Skeletal muscle tissue (tissue), 3 donors: ENCODE measurements at regions not wholly inside any gene's neighbourhood (a gene's known extent, or its start where the extent isn't known, plus 50 kb on each side); places are given as distances from the start of the nearest gene placed in this dataset.
A peak's percentile ranks its signal among the peaks of the same experiment; 100 is the strongest.
"Not testable (repeated sequence)": the region's sequence is repeated elsewhere in the genome, so short reads cannot be mapped to it uniquely, and the experiment has no call there.

Source experiments
- H3K27ac ChIP-seq: one replicate; pipeline ENCODE4 v1.7.0; 2013; ENCODE audit warnings: mild to moderate bottlenecking, low read depth, low read length, inconsistent platforms
- H3K27me3 ChIP-seq, 3 donors: one replicate each; pipeline ENCODE4 v1.7.0; 2013; ENCODE audit warnings: low read length in 3 of 3; ENCODE audit not compliant: control insufficient read depth in 3 of 3, insufficient read depth in 3 of 3
- H3K36me3 ChIP-seq, 3 donors: one replicate each; pipeline ENCODE4 v1.7.0; 2013; ENCODE audit warnings: low read length in 3 of 3; ENCODE audit not compliant: control insufficient read depth in 3 of 3, insufficient read depth in 3 of 3
- H3K4me1 ChIP-seq, 3 donors: one replicate each; pipeline ENCODE4 v1.7.0; 2013; ENCODE audit warnings: low read length in 3 of 3, mild to moderate bottlenecking in 3 of 3; ENCODE audit not compliant: control insufficient read depth in 3 of 3, insufficient read depth in 3 of 3
- H3K4me3 ChIP-seq, 3 donors: one replicate each; pipeline ENCODE4 v1.7.0; 2013; ENCODE audit warnings: low read length in 3 of 3
- H3K9ac ChIP-seq, 3 donors: one replicate each; pipeline ENCODE4 v1.7.0; 2013; ENCODE audit warnings: low read length in 3 of 3, mild to moderate bottlenecking in 3 of 3, moderate library complexity in 2 of 3, low read depth in 1 of 3
- H3K9me3 ChIP-seq, 3 donors: one replicate each; pipeline ENCODE4 v1.7.0; 2013; ENCODE audit warnings: low read length in 3 of 3; ENCODE audit not compliant: control insufficient read depth in 3 of 3
- donor health status: Osteomylitis.

GRCh38 chr19:23597661-23598060 is 89.4 kb downstream of the ZNF675 start:
- Histone ChIP-seq H3K4me3 (no peak overlapping the region), H3K36me3 (no peaks in the 10 kb centered on the region), H3K4me1 (no peaks in the 10 kb centered on the region), H3K27me3 (no peaks in the 10 kb centered on the region), H3K9me3 (peaks cover under 1 to 5% (median 2%) of the 10 kb centered on the region in 3 donors), H3K9ac (no peak overlapping the region), H3K27ac (no peak overlapping the region)

DNA sequence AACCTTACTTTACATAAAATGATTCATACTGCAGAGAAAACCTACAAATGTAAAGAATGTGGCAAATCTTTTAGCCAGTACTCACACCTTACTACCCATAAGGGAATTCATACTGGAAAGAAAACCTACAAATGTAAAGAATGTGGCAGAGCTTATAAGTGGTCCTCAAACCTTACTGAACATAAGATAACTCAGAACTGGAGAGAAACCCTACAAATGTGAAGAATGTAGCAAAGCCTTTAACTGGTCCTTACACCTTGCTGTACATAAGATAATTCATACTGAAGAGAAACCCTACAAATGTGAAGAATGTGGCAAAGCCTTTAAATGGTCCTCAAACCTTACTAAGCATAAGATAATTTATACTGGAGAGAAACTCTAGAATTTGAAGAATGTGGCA is 90.1 kb downstream of the ZNF675 start:
- H3K4me3 ChIP-seq: no peak overlapping the region
- H3K36me3 ChIP-seq: no peaks in the 10 kb centered on the region
- no peaks in the 10 kb centered on the region for H3K27me3 ChIP-seq
- no peaks in the 10 kb centered on the region for H3K4me1 ChIP-seq
- peaks cover 2 to 5% (median 2%) of the 10 kb centered on the region in 3 donors for H3K9me3 ChIP-seq
- no peak overlapping the region for H3K9ac ChIP-seq
- H3K27ac ChIP-seq: no peak overlapping the region

- H3K36me3 ChIP-seq, H3K27ac ChIP-seq, H3K9ac ChIP-seq, H3K4me3 ChIP-seq, H3K9me3 ChIP-seq, H3K27me3 ChIP-seq, H3K4me1 ChIP-seq: not testable (repeated sequence)
Measured at GRCh38 chr19:23594311-23594710, 92.7 kb downstream of the ZNF675 start.

DNA sequence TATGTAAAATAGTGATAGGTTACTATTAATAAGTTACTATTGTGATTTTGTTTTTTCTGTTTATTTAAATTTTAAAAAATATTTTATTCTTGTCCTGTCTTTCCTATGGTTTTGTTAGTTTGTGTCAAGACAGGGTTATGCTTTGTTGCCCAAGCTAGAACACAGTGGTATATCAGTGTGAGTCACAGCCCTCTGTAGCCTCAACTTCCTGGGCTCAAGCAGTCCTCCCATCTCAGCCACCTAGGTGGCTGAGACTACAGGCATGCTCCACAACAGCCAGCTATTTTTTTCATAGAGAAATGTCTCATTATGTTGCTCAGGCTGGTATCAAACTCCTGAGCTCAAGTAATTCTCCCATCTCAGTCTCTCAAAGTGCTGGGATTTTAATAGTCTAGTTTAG is 99.5 kb downstream of the ZNF675 start:
- no peak overlapping the region for H3K27ac ChIP-seq
- no peak overlapping the region for H3K9ac ChIP-seq
- no peaks in the 10 kb centered on the region for H3K4me1 ChIP-seq
- no peak overlapping the region for H3K4me3 ChIP-seq
- H3K36me3 ChIP-seq: no peaks in the 10 kb centered on the region
- H3K9me3 ChIP-seq: peaks cover under 1 to 5% (median 2%) of the 10 kb centered on the region in 3 donors
- no peaks in the 10 kb centered on the region for H3K27me3 ChIP-seq

- Histone ChIP-seq H3K27ac (no peak overlapping the region), H3K27me3 (no peaks in the 10 kb centered on the region), H3K9ac (no peak overlapping the region), H3K4me1 (no peaks in the 10 kb centered on the region), H3K36me3 (no peaks in the 10 kb centered on the region), H3K9me3 (peaks cover 0 to 6% (median 5%) of the 10 kb centered on the region in 3 donors), H3K4me3 (no peak overlapping the region)
Measured at GRCh38 chr19:23577501-23577900, 109.5 kb downstream of the ZNF675 start.

DNA sequence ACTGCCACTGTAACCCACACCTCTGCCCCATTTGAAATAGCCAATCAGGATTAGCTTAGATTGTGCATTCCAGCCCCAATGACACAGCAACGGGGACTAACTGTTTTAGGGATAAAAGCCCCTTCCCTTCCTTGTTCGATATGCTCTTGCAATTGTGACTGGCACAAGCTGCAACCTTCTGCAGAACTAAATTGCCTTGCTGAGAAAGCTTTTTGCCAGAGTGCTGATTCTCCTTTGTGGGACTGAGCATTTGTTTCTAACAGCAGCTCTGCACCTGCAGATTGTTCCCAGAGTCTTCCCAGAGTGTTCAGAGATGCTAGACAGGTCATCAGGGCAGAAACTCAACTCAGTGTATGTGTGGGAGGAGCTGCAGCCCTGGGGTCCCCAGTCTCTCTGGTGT is 115.8 kb downstream of the ZNF675 start:
- Histone ChIP-seq H3K9me3 (peaks cover 6 to 11% (median 6%) of the 10 kb centered on the region in 3 donors), H3K9ac (no peak overlapping the region)

DNA sequence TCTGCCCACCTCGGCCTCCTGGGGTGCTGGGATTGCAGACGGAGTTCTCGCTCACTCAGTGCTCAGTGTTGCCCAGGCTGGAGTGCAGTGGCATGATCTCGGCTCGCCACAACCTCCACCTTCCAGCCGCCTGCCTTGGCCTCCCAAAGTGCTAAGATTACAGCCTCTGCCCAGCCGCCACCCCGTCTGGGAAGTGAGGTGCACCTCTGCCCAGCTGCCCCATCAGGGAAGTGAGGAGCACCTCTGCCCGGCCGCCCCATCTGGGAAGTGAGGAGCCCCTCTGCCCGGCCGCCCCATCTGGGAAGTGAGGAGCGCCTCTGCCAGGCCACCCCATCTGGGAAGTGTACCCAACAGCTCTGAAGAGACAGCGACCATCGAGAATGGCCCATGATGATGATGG is 118.9 kb downstream of the ZNF675 start:
- not testable (repeated sequence) for H3K4me3 ChIP-seq, H3K4me1 ChIP-seq, H3K9me3 ChIP-seq, H3K27me3 ChIP-seq, H3K9ac ChIP-seq, H3K36me3 ChIP-seq, H3K27ac ChIP-seq

More for the DNA sequence above, 115.8 kb downstream of the ZNF675 start:
- H3K27ac ChIP-seq: no peak overlapping the region
- no peaks in the 10 kb centered on the region for H3K36me3 ChIP-seq
- H3K4me3 ChIP-seq: peak overlapping the region in 1 of 3 donors; percentile 14
- H3K4me1 ChIP-seq: no peaks in the 10 kb centered on the region
- H3K27me3 ChIP-seq: no peaks in the 10 kb centered on the region

DNA sequence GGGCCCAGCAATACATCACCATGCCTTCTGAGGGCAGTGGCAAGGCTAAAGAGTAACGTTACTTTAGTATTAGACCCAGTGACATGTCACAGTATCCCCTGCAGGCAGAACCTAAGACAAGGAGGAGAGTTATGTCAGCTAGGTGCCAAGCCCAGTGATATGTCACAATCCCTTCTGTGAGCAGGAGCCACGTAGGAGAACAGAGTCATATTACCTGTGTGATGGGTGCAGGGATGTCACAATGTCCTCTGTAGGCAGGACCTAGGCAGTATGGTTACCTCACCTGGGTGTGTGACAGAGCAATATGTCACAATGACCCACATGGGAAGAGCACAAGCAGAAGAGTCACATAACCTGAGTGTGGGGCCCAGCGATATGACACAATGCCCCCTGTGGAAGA is 121.8 kb downstream of the ZNF675 start:
- peaks cover 0 to 2% (median 2%) of the 10 kb centered on the region in 3 donors for H3K9me3 ChIP-seq
- H3K27ac ChIP-seq: no peak overlapping the region
- no peak overlapping the region for H3K9ac ChIP-seq
- H3K4me1 ChIP-seq: no peaks in the 10 kb centered on the region
- H3K4me3 ChIP-seq: no peak overlapping the region
- H3K27me3 ChIP-seq: no peaks in the 10 kb centered on the region
- no peaks in the 10 kb centered on the region for H3K36me3 ChIP-seq

DNA sequence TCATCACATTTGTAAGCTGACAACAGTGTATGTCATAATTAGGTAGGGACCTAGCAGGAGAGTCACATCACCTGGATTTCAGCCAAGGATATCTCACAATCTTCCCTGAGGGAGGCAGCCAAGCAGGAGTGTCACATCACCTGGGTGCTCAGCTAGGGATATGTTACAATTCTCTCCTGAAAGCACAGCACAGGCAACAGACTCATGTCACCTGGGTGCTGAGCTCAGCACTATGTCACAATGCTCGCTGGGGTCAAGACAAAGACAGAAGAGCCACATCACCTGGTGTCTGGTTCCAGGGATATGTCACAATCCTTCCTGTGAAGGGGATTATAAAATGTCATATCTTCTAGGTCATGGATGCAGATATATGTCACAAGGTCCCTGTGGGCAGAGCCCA is 123.7 kb downstream of the ZNF675 start:
- no peak overlapping the region for H3K4me3 ChIP-seq
- H3K4me1 ChIP-seq: no peaks in the 10 kb centered on the region
- H3K36me3 ChIP-seq: no peaks in the 10 kb centered on the region
- no peaks in the 10 kb centered on the region for H3K27me3 ChIP-seq
- peaks cover 0 to 8% (median 2%) of the 10 kb centered on the region in 3 donors for H3K9me3 ChIP-seq
- H3K9ac ChIP-seq: no peak overlapping the region
- no peak overlapping the region for H3K27ac ChIP-seq

- Histone ChIP-seq H3K27me3 (no peaks in the 10 kb centered on the region), H3K27ac (no peak overlapping the region), H3K9ac (no peak overlapping the region), H3K4me1 (no peaks in the 10 kb centered on the region), H3K4me3 (no peak overlapping the region), H3K36me3 (no peaks in the 10 kb centered on the region), H3K9me3 (peaks cover 0 to 6% (median 2%) of the 10 kb centered on the region in 3 donors)
Measured at GRCh38 chr19:23561341-23561740, 125.7 kb downstream of the ZNF675 start.

DNA sequence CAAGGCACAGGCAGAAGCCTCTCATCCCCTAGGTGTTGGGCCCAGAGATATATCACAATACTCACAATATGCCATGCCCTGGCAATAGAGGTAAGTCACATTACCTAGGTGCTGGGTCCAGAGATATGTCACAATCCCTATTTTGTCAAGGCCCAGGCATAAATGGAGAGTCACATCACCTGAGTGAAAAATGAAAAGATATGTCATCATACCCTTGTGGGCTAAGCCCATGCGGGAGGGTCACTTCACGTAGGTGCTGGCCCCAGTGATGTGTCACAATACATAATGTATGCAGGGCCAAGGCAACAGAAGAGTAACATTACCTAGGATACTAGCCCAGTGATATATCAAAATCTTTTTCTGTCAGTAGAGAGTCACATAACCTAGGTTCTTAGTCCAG is 127.0 kb downstream of the ZNF675 start:
- no peaks in the 10 kb centered on the region for H3K27me3 ChIP-seq
- H3K36me3 ChIP-seq: no peaks in the 10 kb centered on the region
- no peak overlapping the region for H3K9ac ChIP-seq
- H3K4me3 ChIP-seq: no peak overlapping the region
- no peak overlapping the region for H3K27ac ChIP-seq
- no peaks in the 10 kb centered on the region for H3K4me1 ChIP-seq
- H3K9me3 ChIP-seq: peaks cover 0 to 6% (median 0%) of the 10 kb centered on the region in 3 donors
